Neutrophil (primary cell): ENCODE measurements at regions not wholly inside any gene's neighbourhood (a gene's known extent, or its start where the extent isn't known, plus 50 kb on each side); places are given as distances from the start of the nearest gene placed in this dataset.

ENCODE experiments used
- H3K27ac ChIP-seq: fragments of 200-600 bp; sonication (generic); 2 replicates; pipeline ENCODE4 v1.5.1; 2016; ENCODE audit warnings: mild to moderate bottlenecking, moderate library complexity
- H3K27me3 ChIP-seq: fragments of 200-600 bp; sonication (generic); 2 replicates; pipeline ENCODE4 v1.6.0; 2016; ENCODE audit warnings: mild to moderate bottlenecking
- H3K36me3 ChIP-seq: fragments of 200-600 bp; sonication (generic); 2 replicates; pipeline ENCODE4 v1.5.1; 2017
- H3K4me1 ChIP-seq, 2 experiments: fragments of 200-600 bp in 1 of 2; sonication (generic) in 1 of 2; 1 replicate in 1 of 2; 2 replicates in 1 of 2; pipeline versions ENCODE4 v1.5.1 to v1.6.1; 2013 to 2016; ENCODE audit warnings: low read depth in 1 of 2, low read length in 1 of 2, mild to moderate bottlenecking in 1 of 2, moderate library complexity in 1 of 2; ENCODE audit not compliant: control insufficient read depth in 1 of 2, insufficient read depth in 1 of 2
- H3K4me3 ChIP-seq, 2 experiments: fragments of 200-600 bp in 1 of 2; sonication (generic) in 1 of 2; 1 replicate in 1 of 2; 2 replicates in 1 of 2; pipeline ENCODE4 v1.5.1; 2013 to 2016; ENCODE audit warnings: low read depth in 1 of 2, low read length in 1 of 2, mild to moderate bottlenecking in 1 of 2, moderate library complexity in 1 of 2
- H3K9me3 ChIP-seq: fragments of 200-600 bp; sonication (generic); 2 replicates; pipeline ENCODE4 v1.5.1; 2016
- CTCF ChIP-seq: fragments of 200-600 bp; sonication (generic); IDR thresholded peaks from 2 replicates; pipeline ENCODE4 v1.5.1; 2016; ENCODE audit warnings: antibody characterized with exemption

GRCh38 chr9:87381050-87381711 lies 116.5 kb upstream of the DAPK1 start:
- Histone ChIP-seq H3K4me1 (no peaks in the 10 kb centered on the region), H3K27me3 (no peaks in the 10 kb centered on the region)

GRCh38 chr9:87381746-87382145 lies 115.9 kb upstream of the DAPK1 start:
- Histone ChIP-seq H3K4me3 (no peak overlapping the region), H3K9me3 (no peaks in the 10 kb centered on the region), H3K27me3 (no peaks in the 10 kb centered on the region), H3K36me3 (no peaks in the 10 kb centered on the region), H3K4me1 (no peaks in the 10 kb centered on the region), H3K27ac (no peak overlapping the region)
- no peak for TF ChIP-seq CTCF

More at GRCh38 chr9:87381050-87381711, 116.5 kb upstream of the DAPK1 start:
- H3K36me3 ChIP-seq, result no peaks in the 10 kb centered on the region
- H3K4me3 ChIP-seq, result no peak overlapping the region
- TF ChIP-seq CTCF, result no peak
- H3K9me3 ChIP-seq, result no peaks in the 10 kb centered on the region
- H3K27ac ChIP-seq, result no peak overlapping the region

GRCh38 chr9:87382900-87383299 lies 114.8 kb upstream of the DAPK1 start:
- no peaks in the 10 kb centered on the region for H3K9me3 ChIP-seq
- no peak overlapping the region for H3K27ac ChIP-seq
- H3K36me3 ChIP-seq, result no peaks in the 10 kb centered on the region
- no peaks in the 10 kb centered on the region for H3K27me3 ChIP-seq
- H3K4me1 ChIP-seq, result no peaks in the 10 kb centered on the region
- TF ChIP-seq CTCF, result no peak
- H3K4me3 ChIP-seq, result no peak overlapping the region

GRCh38 chr9:87383344-87384150 lies 114.1 kb upstream of the DAPK1 start:
- H3K27ac ChIP-seq, result no peak overlapping the region
- no peak for TF ChIP-seq CTCF
- no peak overlapping the region for H3K4me3 ChIP-seq
- no peaks in the 10 kb centered on the region for H3K9me3 ChIP-seq
- no peaks in the 10 kb centered on the region for H3K36me3 ChIP-seq
- no peaks in the 10 kb centered on the region for H3K4me1 ChIP-seq
- H3K27me3 ChIP-seq, result no peaks in the 10 kb centered on the region

GRCh38 chr9:87386490-87387025 lies 111.1 kb upstream of the DAPK1 start:
- Histone ChIP-seq H3K9me3 (no peaks in the 10 kb centered on the region), H3K4me1 (no peaks in the 10 kb centered on the region), H3K36me3 (no peaks in the 10 kb centered on the region), H3K27me3 (no peaks in the 10 kb centered on the region), H3K4me3 (no peak overlapping the region), H3K27ac (no peak overlapping the region)
- no peak for TF ChIP-seq CTCF
